ENCODE measurements at regions not wholly inside any gene's neighbourhood (a gene's known extent, or its start where the extent isn't known, plus 50 kb on each side); places are given as distances from the start of the nearest gene placed in this dataset.
A peak's percentile ranks its signal among the peaks of the same experiment; 100 is the strongest.
"Not testable (repeated sequence)": the region's sequence is repeated elsewhere in the genome, so short reads cannot be mapped to it uniquely, and the experiment has no call there.

DNA sequence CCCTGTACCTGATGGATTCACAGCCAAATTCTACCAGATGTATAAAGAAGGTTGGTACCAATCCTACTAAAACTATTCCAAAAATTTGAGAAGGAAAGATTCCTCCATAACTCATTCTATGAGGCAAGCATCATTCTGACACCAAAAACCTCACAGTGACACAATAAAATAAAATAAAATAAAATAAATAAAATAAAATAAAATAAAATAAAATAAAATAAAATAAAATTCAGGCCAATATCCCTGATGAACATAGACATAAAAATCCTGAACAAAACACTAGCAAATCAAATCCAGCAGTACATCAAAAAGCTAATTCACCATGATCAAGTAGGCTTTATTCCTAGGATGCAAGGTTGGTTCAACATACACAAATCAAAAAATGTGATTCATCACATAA, 108.1 kb downstream of the PROX1 start:
- H3K27me3 Mint-ChIP-seq (ENCODE audit: low read depth); DNase-seq; CTCF ChIA-PET; H3K9me3 Mint-ChIP-seq; intact Hi-C loops (cut with micrococcal nuclease); H3K4me1 Mint-ChIP-seq (ENCODE audit: low read depth); H3K36me3 Mint-ChIP-seq (ENCODE audit: low read depth); H3K4me3 Mint-ChIP-seq; H3K27ac Mint-ChIP-seq: not testable (repeated sequence)

DNA sequence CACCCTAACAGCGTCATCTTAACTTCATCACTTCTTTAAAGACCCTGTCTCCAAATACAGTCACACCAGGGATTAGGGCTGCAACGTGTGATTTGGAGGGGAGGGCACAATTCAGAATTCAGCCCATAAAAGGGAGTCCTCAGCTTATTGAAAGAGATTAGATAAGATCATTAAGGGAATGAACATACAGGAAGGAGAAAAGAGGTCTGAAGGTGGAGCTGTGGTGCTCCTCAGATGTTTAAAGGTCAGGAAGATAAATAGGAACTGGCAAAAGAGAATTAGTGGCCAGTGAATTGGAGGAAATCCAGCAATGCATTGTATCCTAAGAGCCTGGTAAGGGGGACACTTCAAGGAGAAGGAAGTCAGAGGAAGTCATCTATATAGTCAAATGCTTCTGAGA, 113.5 kb downstream of the PROX1 start:
- Mint-ChIP-seq H3K27me3 (ENCODE audit: low read depth) (peaks cover 2% of the 10 kb centered on the region), H3K9me3 (peaks cover 4% of the 10 kb centered on the region), H3K27ac (no peak overlapping the region), H3K4me3 (no peak overlapping the region), H3K4me1 (ENCODE audit: low read depth) (no peaks in the 10 kb centered on the region), H3K36me3 (ENCODE audit: low read depth) (no peaks in the 10 kb centered on the region)
- CTCF ChIA-PET: no interaction called here
- DNase-seq: no peak
- intact Hi-C loops (cut with micrococcal nuclease): no loop called here

GRCh38 chr1:214101828-214102227, 114.1 kb downstream of the PROX1 start:
- Mint-ChIP-seq H3K27me3 (ENCODE audit: low read depth) (peaks cover 2% of the 10 kb centered on the region), H3K36me3 (ENCODE audit: low read depth) (no peaks in the 10 kb centered on the region), H3K4me1 (ENCODE audit: low read depth) (no peaks in the 10 kb centered on the region), H3K9me3 (peaks cover 4% of the 10 kb centered on the region), H3K27ac (no peak overlapping the region), H3K4me3 (no peak overlapping the region)
- no peak for DNase-seq
- intact Hi-C loops (cut with micrococcal nuclease): no loop called here
- CTCF ChIA-PET: no interaction called here

DNA sequence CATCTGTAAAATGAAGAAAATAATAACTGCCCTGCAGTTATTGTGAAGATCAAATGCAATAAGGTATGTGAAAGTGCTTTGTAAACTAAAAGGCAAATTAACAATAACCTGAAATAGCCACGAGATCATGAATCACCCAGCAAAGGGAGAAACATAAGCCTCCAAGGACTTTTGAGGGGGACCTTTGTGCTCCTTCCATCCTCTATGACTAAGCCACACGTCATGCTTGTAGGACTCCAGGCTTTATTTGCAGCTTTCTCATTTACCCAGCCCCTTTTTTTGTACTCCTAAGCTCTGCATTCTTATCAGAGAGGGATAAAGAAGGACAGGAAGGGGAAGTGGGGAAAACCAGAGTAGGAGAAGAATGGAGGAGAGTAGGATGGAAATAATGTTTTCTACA, 115.1 kb downstream of the PROX1 start:
- Mint-ChIP-seq H3K4me1 (ENCODE audit: low read depth) (peaks cover 3% of the 10 kb centered on the region), H3K27me3 (ENCODE audit: low read depth) (peaks cover 2% of the 10 kb centered on the region)
- intact Hi-C loops (cut with micrococcal nuclease): no loop called here

GRCh38 chr1:214103778-214104177, 116.0 kb downstream of the PROX1 start:
- no peak for DNase-seq
- H3K27ac Mint-ChIP-seq: no peak overlapping the region
- intact Hi-C loops (cut with micrococcal nuclease): no loop called here
- peaks cover 4% of the 10 kb centered on the region for H3K9me3 Mint-ChIP-seq
- no peaks in the 10 kb centered on the region for H3K36me3 Mint-ChIP-seq (ENCODE audit: low read depth)
- H3K27me3 Mint-ChIP-seq (ENCODE audit: low read depth): peaks cover 2% of the 10 kb centered on the region
- no peak overlapping the region for H3K4me3 Mint-ChIP-seq
- H3K4me1 Mint-ChIP-seq (ENCODE audit: low read depth): peaks cover 3% of the 10 kb centered on the region
- CTCF ChIA-PET: interaction anchor here (1.0 kb wide), 1 partner anchor 19 kb away, joined by 3 read pairs; no protein-coding TSS in a partner anchor

More for the DNA sequence above, 115.1 kb downstream of the PROX1 start:
- DNase-seq: no peak
- Mint-ChIP-seq H3K4me3 (no peak overlapping the region), H3K36me3 (ENCODE audit: low read depth) (no peaks in the 10 kb centered on the region), H3K27ac (no peak overlapping the region), H3K9me3 (peaks cover 4% of the 10 kb centered on the region)
- CTCF ChIA-PET: no interaction called here

- Mint-ChIP-seq H3K9me3 (peaks cover 4% of the 10 kb centered on the region), H3K36me3 (ENCODE audit: low read depth) (no peaks in the 10 kb centered on the region), H3K27me3 (ENCODE audit: low read depth) (peaks cover 2% of the 10 kb centered on the region), H3K4me1 (ENCODE audit: low read depth) (peaks cover 3% of the 10 kb centered on the region), H3K4me3 (no peak overlapping the region), H3K27ac (no peak overlapping the region)
- intact Hi-C loops (cut with micrococcal nuclease): no loop called here
- DNase-seq: no peak
- CTCF ChIA-PET: no interaction called here
Observed at GRCh38 chr1:214106375-214106774, 118.6 kb downstream of the PROX1 start.

DNA sequence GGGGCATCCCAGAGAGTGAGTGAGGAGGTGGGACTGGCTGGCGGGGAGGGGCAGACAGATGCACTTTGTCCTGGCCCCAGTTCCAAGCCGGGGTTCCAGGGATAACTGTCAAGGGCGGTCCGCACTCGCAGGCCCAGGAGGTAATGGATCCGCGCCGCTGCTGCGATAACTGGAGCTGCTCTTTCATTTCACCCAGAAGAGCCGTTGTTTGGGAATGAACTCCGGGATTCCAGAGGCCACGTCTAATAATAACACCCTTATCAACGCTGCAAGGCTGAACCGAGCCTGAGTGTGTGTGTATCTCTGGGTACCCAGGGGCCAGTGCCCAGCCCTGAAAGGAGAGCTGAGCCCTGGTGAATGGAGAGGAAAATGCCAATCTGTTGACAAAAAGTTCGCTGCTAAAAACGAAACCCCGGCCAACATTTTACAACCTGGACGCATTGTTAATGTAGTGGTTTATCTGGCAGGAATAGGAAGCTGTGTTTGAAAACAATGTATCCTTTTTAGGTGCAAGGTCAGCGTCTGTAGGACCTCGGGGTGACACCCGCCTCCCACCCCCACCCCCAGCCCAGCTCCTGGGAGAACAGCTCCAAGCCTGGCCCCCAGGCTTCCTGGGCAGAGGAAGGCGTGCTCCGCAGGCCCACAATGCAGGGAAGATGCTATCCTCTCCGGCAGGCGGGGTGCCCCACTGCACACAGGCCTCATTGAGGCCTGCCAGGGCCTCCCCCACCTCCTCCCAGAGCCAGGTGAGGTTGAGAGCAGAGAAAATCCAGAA, 119.7 kb downstream of the PROX1 start:
- CTCF ChIA-PET: no interaction called here
- Mint-ChIP-seq H3K4me3 (peak overlapping the region; percentile 43), H3K9me3 (peaks cover 4% of the 10 kb centered on the region), H3K4me1 (ENCODE audit: low read depth) (peaks cover 3% of the 10 kb centered on the region), H3K27me3 (ENCODE audit: low read depth) (peaks cover 2% of the 10 kb centered on the region), H3K27ac (no peak overlapping the region), H3K36me3 (ENCODE audit: low read depth) (no peaks in the 10 kb centered on the region)
- intact Hi-C loops (cut with micrococcal nuclease): no loop called here
- no peak for DNase-seq

DNA sequence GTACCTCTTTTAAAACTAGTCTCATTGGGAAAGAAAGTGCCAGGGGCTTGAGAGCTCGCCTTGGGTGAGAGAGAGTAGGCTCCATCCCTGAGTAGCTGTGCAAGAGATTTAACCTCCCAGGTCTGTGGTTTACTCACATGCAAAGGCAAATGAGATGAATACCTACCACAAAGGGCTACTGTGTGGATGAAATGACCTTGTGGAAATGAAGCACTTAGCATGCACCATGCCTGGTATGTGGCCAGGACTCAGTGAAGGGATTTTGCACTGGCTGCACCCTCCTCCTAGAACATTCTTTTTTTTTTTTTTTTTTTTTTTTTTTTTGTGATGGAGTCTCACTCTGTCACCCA, 120.3 kb downstream of the PROX1 start:
- peaks cover 2% of the 10 kb centered on the region for H3K27me3 Mint-ChIP-seq (ENCODE audit: low read depth)
- CTCF ChIA-PET: interaction anchor here (0.6 kb wide), 1 partner anchor 310 kb away, joined by 3 read pairs; no protein-coding TSS in a partner anchor
- H3K4me3 Mint-ChIP-seq: no peak overlapping the region
- H3K4me1 Mint-ChIP-seq (ENCODE audit: low read depth): peaks cover 3% of the 10 kb centered on the region
- no peak overlapping the region for H3K27ac Mint-ChIP-seq
- peaks cover 4% of the 10 kb centered on the region for H3K9me3 Mint-ChIP-seq
- no peaks in the 10 kb centered on the region for H3K36me3 Mint-ChIP-seq (ENCODE audit: low read depth)
- DNase-seq: no peak
- intact Hi-C loops (cut with micrococcal nuclease): no loop called here

GRCh38 chr1:214111796-214112195, 124.0 kb downstream of the PROX1 start:
- intact Hi-C loops (cut with micrococcal nuclease): no loop called here
- Mint-ChIP-seq H3K27me3 (ENCODE audit: low read depth) (no peaks in the 10 kb centered on the region), H3K9me3 (peaks cover 3% of the 10 kb centered on the region), H3K36me3 (ENCODE audit: low read depth) (no peaks in the 10 kb centered on the region), H3K27ac (no peak overlapping the region), H3K4me3 (no peak overlapping the region), H3K4me1 (ENCODE audit: low read depth) (peaks cover 3% of the 10 kb centered on the region)
- CTCF ChIA-PET: no interaction called here
- DNase-seq: no peak

DNA sequence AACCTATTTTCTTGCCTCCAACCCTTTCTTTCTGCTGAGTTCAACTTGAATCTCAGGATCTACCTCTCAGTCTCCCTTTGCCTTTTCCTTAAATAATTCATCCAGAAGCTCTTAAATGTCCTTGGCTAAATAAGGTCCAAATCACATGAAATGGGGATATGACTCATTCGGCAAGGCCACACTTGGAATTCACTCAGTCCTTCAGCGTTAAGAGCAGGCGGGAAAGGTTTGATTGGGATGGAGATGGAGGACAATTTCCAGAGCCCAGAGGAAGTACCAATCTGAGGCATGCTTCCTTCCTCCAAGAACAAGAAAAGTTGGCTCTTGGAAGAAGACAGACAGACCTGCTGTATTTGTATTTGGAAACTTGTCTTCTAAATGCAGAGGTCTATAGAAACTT, 128.5 kb downstream of the PROX1 start:
- no peak for DNase-seq
- CTCF ChIA-PET: no interaction called here
- Mint-ChIP-seq H3K36me3 (ENCODE audit: low read depth) (peaks cover 8% of the 10 kb centered on the region), H3K27ac (no peak overlapping the region), H3K4me1 (ENCODE audit: low read depth) (peaks cover 2% of the 10 kb centered on the region), H3K4me3 (no peak overlapping the region), H3K27me3 (ENCODE audit: low read depth) (no peaks in the 10 kb centered on the region), H3K9me3 (peaks cover 20% of the 10 kb centered on the region)
- intact Hi-C loops (cut with micrococcal nuclease): no loop called here

DNA sequence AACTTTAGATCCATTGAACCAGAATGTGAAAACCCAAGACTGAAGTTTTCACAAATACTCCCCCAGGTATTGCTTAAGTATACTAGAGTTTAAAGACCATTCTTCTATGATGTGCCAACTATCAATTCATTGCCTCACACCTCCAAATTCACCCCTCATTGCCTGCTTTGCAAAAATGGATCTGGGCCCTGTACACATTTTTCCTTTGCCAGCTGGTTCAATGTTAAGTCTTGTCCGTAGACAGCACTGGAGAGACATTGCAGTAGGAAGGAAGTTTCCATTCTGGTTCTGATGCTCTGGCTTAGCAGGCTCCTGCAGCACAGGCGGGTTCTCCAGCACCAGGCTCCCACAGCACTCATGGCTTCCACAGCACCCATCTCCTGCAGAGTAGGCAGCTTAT, 130.0 kb downstream of the PROX1 start:
- CTCF ChIA-PET: no interaction called here
- DNase-seq: no peak
- H3K9me3 Mint-ChIP-seq: peaks cover 20% of the 10 kb centered on the region
- H3K4me1 Mint-ChIP-seq (ENCODE audit: low read depth): peaks cover 2% of the 10 kb centered on the region
- no peak overlapping the region for H3K4me3 Mint-ChIP-seq
- H3K27me3 Mint-ChIP-seq (ENCODE audit: low read depth): no peaks in the 10 kb centered on the region
- intact Hi-C loops (cut with micrococcal nuclease): no loop called here
- H3K27ac Mint-ChIP-seq: no peak overlapping the region
- H3K36me3 Mint-ChIP-seq (ENCODE audit: low read depth): peaks cover 8% of the 10 kb centered on the region

GRCh38 chr1:214120191-214120590, 132.4 kb downstream of the PROX1 start:
- no peak overlapping the region for H3K27ac Mint-ChIP-seq
- peaks cover 5% of the 10 kb centered on the region for H3K27me3 Mint-ChIP-seq (ENCODE audit: low read depth)
- peaks cover 20% of the 10 kb centered on the region for H3K9me3 Mint-ChIP-seq
- intact Hi-C loops (cut with micrococcal nuclease): loop anchor here (5.0 kb wide), 1 partner anchor 358 kb away; no protein-coding TSS in a partner anchor
- CTCF ChIA-PET: interaction anchor here (1.0 to 1.2 kb wide), 2 partner anchors 9 to 450 kb away, joined by 3 read pairs; no protein-coding TSS in a partner anchor
- H3K4me3 Mint-ChIP-seq: no peak overlapping the region
- peaks cover 8% of the 10 kb centered on the region for H3K36me3 Mint-ChIP-seq (ENCODE audit: low read depth)
- peaks cover 6% of the 10 kb centered on the region for H3K4me1 Mint-ChIP-seq (ENCODE audit: low read depth)
- no peak for DNase-seq

- Mint-ChIP-seq H3K36me3 (ENCODE audit: low read depth) (peaks cover 8% of the 10 kb centered on the region), H3K27me3 (ENCODE audit: low read depth) (peaks cover 5% of the 10 kb centered on the region), H3K9me3 (peaks cover 20% of the 10 kb centered on the region), H3K27ac (no peak overlapping the region), H3K4me1 (ENCODE audit: low read depth) (peaks cover 6% of the 10 kb centered on the region), H3K4me3 (no peak overlapping the region)
- no peak for DNase-seq
- intact Hi-C loops (cut with micrococcal nuclease): loop anchor here (5.0 kb wide), 1 partner anchor 359 kb away; no protein-coding TSS in a partner anchor
- CTCF ChIA-PET: interaction anchor here (1.0 kb wide), 1 partner anchor 450 kb away, joined by 3 read pairs; no protein-coding TSS in a partner anchor
Observed at GRCh38 chr1:214120951-214121350, 133.2 kb downstream of the PROX1 start.
